ENCODE measurements at regions not wholly inside any gene's neighbourhood (a gene's known extent, or its start where the extent isn't known, plus 50 kb on each side); places are given as distances from the start of the nearest gene placed in this dataset.
"Not testable (repeated sequence)": the region's sequence is repeated elsewhere in the genome, so short reads cannot be mapped to it uniquely, and the experiment has no call there.

- DNase-seq (ENCODE audit: low read depth): no peak
These were observed 1986.7 kb downstream of the PCDH7 start for GRCh38 chr4:32706893-32707292.

GRCh38 chr4:32716090-32716620 lies 1996.0 kb downstream of the PCDH7 start:
- not testable (repeated sequence) for DNase-seq (ENCODE audit: low read depth)

GRCh38 chr4:32735856-32736590 lies 2015.9 kb downstream of the PCDH7 start:
- no peak for DNase-seq (ENCODE audit: low read depth)

- no peak for DNase-seq (ENCODE audit: low read depth)
These were observed 2024.0 kb downstream of the PCDH7 start for GRCh38 chr4:32744211-32744610.

GRCh38 chr4:32745351-32745750 lies 2025.2 kb downstream of the PCDH7 start:
- no peak for DNase-seq (ENCODE audit: low read depth)

- DNase-seq (ENCODE audit: low read depth): no peak
These were observed 2027.9 kb downstream of the PCDH7 start for GRCh38 chr4:32748061-32748460.

- no peak for DNase-seq (ENCODE audit: low read depth)
These were observed 2028.3 kb downstream of the PCDH7 start for GRCh38 chr4:32748498-32748897.

- no peak for DNase-seq (ENCODE audit: low read depth)
These were observed 2032.8 kb downstream of the PCDH7 start for GRCh38 chr4:32752962-32753361.

- DNase-seq (ENCODE audit: low read depth): no peak
These were observed 2048.7 kb downstream of the PCDH7 start for GRCh38 chr4:32768664-32769389.

- no peak for DNase-seq (ENCODE audit: low read depth)
These were observed 2051.3 kb downstream of the PCDH7 start for GRCh38 chr4:32771491-32771890.

- no peak for DNase-seq (ENCODE audit: low read depth)
These were observed 2054.9 kb downstream of the PCDH7 start for GRCh38 chr4:32775049-32775448.

- no peak for DNase-seq (ENCODE audit: low read depth)
These were observed 2056.4 kb downstream of the PCDH7 start for GRCh38 chr4:32776435-32777203.

GRCh38 chr4:32778025-32778424 lies 2057.9 kb downstream of the PCDH7 start:
- no peak for DNase-seq (ENCODE audit: low read depth)

- no peak for DNase-seq (ENCODE audit: low read depth)
These were observed 2058.8 kb downstream of the PCDH7 start for GRCh38 chr4:32778938-32779337.

GRCh38 chr4:32789026-32789608 lies 2068.9 kb downstream of the PCDH7 start:
- peak; percentile 26 for DNase-seq (ENCODE audit: low read depth)

- DNase-seq (ENCODE audit: low read depth): no peak
These were observed 2070.6 kb downstream of the PCDH7 start for GRCh38 chr4:32790803-32791202.

- DNase-seq (ENCODE audit: low read depth): no peak
These were observed 2078.4 kb downstream of the PCDH7 start for GRCh38 chr4:32798471-32799159.

GRCh38 chr4:32824336-32824735 lies 2104.2 kb downstream of the PCDH7 start:
- DNase-seq (ENCODE audit: low read depth): no peak

GRCh38 chr4:32826169-32826568 lies 2106.0 kb downstream of the PCDH7 start:
- no peak for DNase-seq (ENCODE audit: low read depth)

GRCh38 chr4:32830160-32830559 lies 2110.0 kb downstream of the PCDH7 start:
- DNase-seq (ENCODE audit: low read depth): no peak

- no peak for DNase-seq (ENCODE audit: low read depth)
These were observed 2110.9 kb downstream of the PCDH7 start for GRCh38 chr4:32831104-32831503.
